ENCODE measurements at regions not wholly inside any gene's neighbourhood (a gene's known extent, or its start where the extent isn't known, plus 50 kb on each side); places are given as distances from the start of the nearest gene placed in this dataset.
"Not testable (repeated sequence)": the region's sequence is repeated elsewhere in the genome, so short reads cannot be mapped to it uniquely, and the experiment has no call there.

GRCh38 chr2:57434972-57435371 lies 611.6 kb upstream of the VRK2 start:
- DNase-seq (ENCODE audit: low read depth): no peak

GRCh38 chr2:57437077-57437476 lies 609.5 kb upstream of the VRK2 start:
- no peak for DNase-seq (ENCODE audit: low read depth)

- no peak for DNase-seq (ENCODE audit: low read depth)
These were observed 606.2 kb upstream of the VRK2 start for GRCh38 chr2:57440437-57440836.

GRCh38 chr2:57443086-57443485 lies 603.5 kb upstream of the VRK2 start:
- no peak for DNase-seq (ENCODE audit: low read depth)

GRCh38 chr2:57443973-57444521 lies 602.6 kb upstream of the VRK2 start:
- DNase-seq (ENCODE audit: low read depth): no peak

GRCh38 chr2:57444752-57445430 lies 601.7 kb upstream of the VRK2 start:
- no peak for DNase-seq (ENCODE audit: low read depth)

- DNase-seq (ENCODE audit: low read depth): no peak
These were observed 597.8 kb upstream of the VRK2 start for GRCh38 chr2:57448816-57449215.

GRCh38 chr2:57450170-57450569 lies 596.4 kb upstream of the VRK2 start:
- no peak for DNase-seq (ENCODE audit: low read depth)

- no peak for DNase-seq (ENCODE audit: low read depth)
These were observed 594.0 kb upstream of the VRK2 start for GRCh38 chr2:57452634-57453033.

GRCh38 chr2:57453945-57454344 lies 592.7 kb upstream of the VRK2 start:
- DNase-seq (ENCODE audit: low read depth): no peak

GRCh38 chr2:57460396-57461276 lies 586.0 kb upstream of the VRK2 start:
- DNase-seq (ENCODE audit: low read depth): no peak

GRCh38 chr2:57461624-57462023 lies 585.0 kb upstream of the VRK2 start:
- no peak for DNase-seq (ENCODE audit: low read depth)

- DNase-seq (ENCODE audit: low read depth): no peak
These were observed 581.5 kb upstream of the VRK2 start for GRCh38 chr2:57465067-57465466.

GRCh38 chr2:57465967-57466366 lies 580.6 kb upstream of the VRK2 start:
- DNase-seq (ENCODE audit: low read depth): no peak

GRCh38 chr2:57475391-57475790 lies 571.2 kb upstream of the VRK2 start:
- DNase-seq (ENCODE audit: low read depth): no peak

GRCh38 chr2:57479981-57480380 lies 566.6 kb upstream of the VRK2 start:
- DNase-seq (ENCODE audit: low read depth): no peak

- no peak for DNase-seq (ENCODE audit: low read depth)
These were observed 558.5 kb upstream of the VRK2 start for GRCh38 chr2:57488061-57488460.

- DNase-seq (ENCODE audit: low read depth): no peak
These were observed 555.9 kb upstream of the VRK2 start for GRCh38 chr2:57490741-57491140.

- DNase-seq (ENCODE audit: low read depth): no peak
These were observed 555.4 kb upstream of the VRK2 start for GRCh38 chr2:57491213-57491612.

- not testable (repeated sequence) for DNase-seq (ENCODE audit: low read depth)
These were observed 552.6 kb upstream of the VRK2 start for GRCh38 chr2:57493966-57494365.

- DNase-seq (ENCODE audit: low read depth): no peak
These were observed 549.0 kb upstream of the VRK2 start for GRCh38 chr2:57497489-57498096.

- DNase-seq (ENCODE audit: low read depth): no peak
These were observed 541.8 kb upstream of the VRK2 start for GRCh38 chr2:57504787-57505186.

GRCh38 chr2:57509189-57509588 lies 537.4 kb upstream of the VRK2 start:
- no peak for DNase-seq (ENCODE audit: low read depth)
